HCT116 (cell line): ENCODE measurements at regions not wholly inside any gene's neighbourhood (a gene's known extent, or its start where the extent isn't known, plus 50 kb on each side); places are given as distances from the start of the nearest gene placed in this dataset.

ENCODE experiments used
- ATAC-seq: fragments of 200-7000 bp; cut with Tn5 transposase; 2 replicates; pipeline ENCODE4 v1.9.1; 2020; ENCODE audit warnings: mild to moderate bottlenecking, moderate library complexity
- BruUV-seq: library from RNA; stranded (reverse); fragments of 400-500 nt; replicated peaks from 2 replicates; lab custom pipeline; 2021; lab: Mats Ljungman, UMichigan
- CTCF ChIA-PET: fragments of 300-600 bp; sonication (Branson Sonifier 250); formaldehyde crosslinking; loops from one replicate; lab custom pipeline; 2021; ENCODE audit warnings: antibody characterized with exemption; lab: Charles Lee
- POLR2A ChIA-PET: fragments of 300-600, 350-600 bp; sonication (Branson Sonifier 250); formaldehyde crosslinking; loops from one replicate; lab custom pipeline; 2021; ENCODE audit warnings: antibody characterized with exemption; lab: Charles Lee
- RAD21 ChIA-PET, 2 experiments: fragments of 300-600 bp; sonication (Branson Sonifier 250); formaldehyde crosslinking; loops; one replicate each; lab custom pipeline; 2023; ENCODE audit warnings: low total read pairs in 2 of 2; ENCODE audit not compliant: uncharacterized antibody in 2 of 2, unreplicated experiment in 2 of 2, low non-redundant PET in 1 of 2; lab: Charles Lee
- DNase-seq: peaks from one replicate; pipeline ENCODE4 v3.0.0-alpha.2; 2010; ENCODE audit warnings: low read depth, low spot score
- H2AFZ ChIP-seq: fragments of 200-600 bp; shearing (Covaris generic), sonication (generic); 2 replicates; pipeline ENCODE4 v1.6.1; 2017; ENCODE audit warnings: low read depth, mixed run types, mixed read lengths, antibody characterized with exemption, low read length; ENCODE audit not compliant: poor library complexity, severe bottlenecking
- H3K27ac ChIP-seq: 2 replicates; pipeline ENCODE4 v1.5.1; 2012; ENCODE audit warnings: low read depth, low read length
- H3K27me3 ChIP-seq: fragments of 200-600 bp; sonication (generic); 2 replicates; pipeline ENCODE4 v1.6.1; 2016; ENCODE audit warnings: mixed run types, low read length, mixed read lengths; ENCODE audit not compliant: insufficient read depth
- H3K36me3 ChIP-seq, 2 experiments: fragments of 200-500 bp in 1 of 2; fragments of 200-600 bp in 1 of 2; sonication (Bioruptor generic) in 1 of 2; sonication (generic) in 1 of 2; 2 replicates each; pipeline versions ENCODE4 v1.5.1 to v1.6.1; 2014 to 2016; ENCODE audit warnings: low read length in 2 of 2, inconsistent platforms in 1 of 2, mixed read lengths in 1 of 2, mixed run types in 1 of 2; ENCODE audit not compliant: insufficient read depth in 2 of 2, control insufficient read depth in 1 of 2
- H3K4me1 ChIP-seq, 2 experiments: fragments of 200-600 bp in 1 of 2; sonication (generic) in 1 of 2; 2 replicates each; pipeline versions ENCODE4 v1.5.1 to v1.6.1; 2012 to 2017; ENCODE audit warnings: low read length in 2 of 2, inconsistent platforms in 1 of 2, mild to moderate bottlenecking in 1 of 2, mixed read lengths in 1 of 2, mixed run types in 1 of 2, moderate library complexity in 1 of 2; ENCODE audit not compliant: insufficient read depth in 2 of 2, control insufficient read depth in 1 of 2
- H3K4me2 ChIP-seq: fragments of 200-600 bp; sonication (generic); 2 replicates; pipeline ENCODE4 v1.6.1; 2017; ENCODE audit warnings: mixed run types, low read length, mixed read lengths
- H3K4me3 ChIP-seq, 2 experiments: fragments of 200-600 bp in 1 of 2; sonication (generic) in 1 of 2; replicated peaks in 1 of 2; 2 replicates each; pipeline ENCODE4 v1.5.1; 2011 to 2016; ENCODE audit warnings: low read length in 2 of 2, control low read depth in 1 of 2, low read depth in 1 of 2, mild to moderate bottlenecking in 1 of 2, mixed read lengths in 1 of 2, mixed run types in 1 of 2
- H3K79me2 ChIP-seq: fragments of 200-600 bp; sonication (generic); 2 replicates; pipeline ENCODE4 v1.6.1; 2017; ENCODE audit warnings: mild to moderate bottlenecking, mixed run types, low read length, moderate library complexity, mixed read lengths; ENCODE audit not compliant: insufficient read depth
- H3K9ac ChIP-seq: fragments of 200-600 bp; sonication (generic); 2 replicates; pipeline ENCODE4 v1.6.1; 2016; ENCODE audit warnings: low read length, mixed read lengths
- H3K9me2 ChIP-seq: fragments of 200-600 bp; sonication (generic), shearing (Covaris generic); 2 replicates; pipeline ENCODE4 v1.6.1; 2017; ENCODE audit warnings: mixed run types, mild to moderate bottlenecking, moderate library complexity; ENCODE audit not compliant: insufficient read depth
- H3K9me3 ChIP-seq, 2 experiments: fragments of 200-500 bp in 1 of 2; fragments of 200-600 bp in 1 of 2; sonication (Bioruptor generic) in 1 of 2; sonication (generic) in 1 of 2; 2 replicates each; pipeline ENCODE4 v1.6.1; 2014 to 2017; ENCODE audit warnings: low read length in 2 of 2, mixed read lengths in 2 of 2, inconsistent platforms in 1 of 2, low read depth in 1 of 2, mild to moderate bottlenecking in 1 of 2, mixed run types in 1 of 2, moderate library complexity in 1 of 2; ENCODE audit not compliant: control insufficient read depth in 1 of 2, insufficient read depth in 1 of 2
- H4K20me1 ChIP-seq: fragments of 200-600 bp; sonication (generic), shearing (Covaris generic); 2 replicates; pipeline ENCODE4 v1.6.1; 2017; ENCODE audit warnings: mixed run types, mild to moderate bottlenecking, moderate library complexity; ENCODE audit not compliant: insufficient read depth
- CEBPB ChIP-seq: IDR thresholded peaks from 2 replicates; pipeline ENCODE4 v1.6.1; 2012; ENCODE audit warnings: low read depth
- ELF1 ChIP-seq: IDR thresholded peaks from 2 replicates; pipeline ENCODE4 v1.6.1; 2012; ENCODE audit warnings: low read depth, borderline replicate concordance
- EZH2 ChIP-seq: fragments of 200-600 bp; sonication (generic); IDR thresholded peaks from 2 replicates; pipeline ENCODE4 v1.6.1; 2017; ENCODE audit warnings: antibody characterized with exemption, mixed run types
- EZH2phosphoT487 ChIP-seq: fragments of 200-600 bp; IDR thresholded peaks from 2 replicates; pipeline ENCODE4 v1.6.1; 2018; ENCODE audit warnings: antibody characterized with exemption, borderline replicate concordance
- FOSL1 ChIP-seq: IDR thresholded peaks from 2 replicates; pipeline ENCODE4 v1.6.1; 2012; ENCODE audit warnings: low read depth
- MAX ChIP-seq: IDR thresholded peaks from 2 replicates; pipeline ENCODE4 v1.6.1; 2012
- TCF7L2 ChIP-seq: IDR thresholded peaks from 2 replicates; pipeline ENCODE4 v1.7.0; 2011; ENCODE audit warnings: borderline replicate concordance, inconsistent platforms; ENCODE audit not compliant: insufficient read depth, insufficient read length; ENCODE audit errors: extremely low read depth
- YY1 ChIP-seq: IDR thresholded peaks from 2 replicates; pipeline ENCODE4 v1.6.1; 2011; ENCODE audit warnings: low read length, low read depth, moderate library complexity, mild to moderate bottlenecking; ENCODE audit not compliant: insufficient replicate concordance; ENCODE audit errors: extremely low read depth
- intact Hi-C: fragments of 100-400 bp; cut with micrococcal nuclease; formaldehyde crosslinking; loops from 2 replicates; pipeline ENCODE4 v1.10.0; 2022

DNA sequence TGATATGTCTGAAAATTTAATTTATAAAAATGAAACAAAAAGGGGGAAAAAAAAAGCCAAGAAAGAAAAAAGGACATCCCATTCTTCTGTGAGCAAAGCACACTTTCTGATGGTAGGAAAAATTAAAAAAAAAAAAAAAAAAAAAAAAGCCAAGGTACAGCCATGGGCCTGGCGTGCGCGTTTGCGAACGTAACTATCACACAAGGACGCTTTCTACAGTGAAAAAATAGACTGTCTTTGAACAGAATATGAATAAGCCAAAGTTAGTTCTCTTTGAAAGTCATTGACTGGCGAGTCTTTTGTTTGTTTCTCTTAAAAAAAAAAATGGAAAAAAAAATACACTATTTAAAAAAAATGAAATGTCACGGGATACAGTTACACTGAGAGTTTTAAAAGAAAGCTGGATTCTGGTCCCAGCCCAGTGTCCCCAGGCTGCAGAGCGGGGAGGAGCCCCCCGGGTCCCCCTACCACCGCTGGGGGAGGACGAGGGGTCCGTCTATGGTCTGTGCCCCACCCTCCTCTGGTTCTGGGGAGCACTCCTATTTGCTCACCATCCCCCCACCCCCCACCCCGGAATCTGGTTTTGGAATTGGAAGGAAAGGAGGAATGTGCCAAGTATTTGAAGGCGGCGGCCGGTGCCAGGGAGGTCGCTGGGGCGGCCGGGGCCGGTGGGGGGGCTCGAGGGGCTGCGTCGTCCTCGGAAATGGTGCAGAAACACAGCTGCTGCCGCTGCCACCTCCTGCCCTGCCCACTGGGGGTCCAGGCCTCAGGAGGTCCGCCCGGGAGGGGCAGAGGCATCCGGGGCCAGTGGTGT lies 134.5 kb downstream of the PTPRS start:
- RAD21 ChIA-PET: no interaction called here
- TF ChIP-seq MAX (no peak), TCF7L2 (no peak), EZH2 (no peak), CEBPB (no peak), EZH2phosphoT487 (no peak), YY1 (no peak)
- TF ChIP-seq, all 23 proteins: peak for 0
- H3K27ac ChIP-seq: no peak overlapping the region
- H3K4me2 ChIP-seq: no peak overlapping the region
- peaks cover 1 to 3% of the 10 kb centered on the region in 2 experiments; a peak in 1 of 4 replicates for H3K9me3 ChIP-seq
- no peaks in the 10 kb centered on the region for H3K27me3 ChIP-seq
- no peaks in the 10 kb centered on the region for H3K79me2 ChIP-seq
- H3K4me1 ChIP-seq: no peaks in the 10 kb centered on the region
- CTCF ChIA-PET: no interaction called here
- H3K9me2 ChIP-seq: no peaks in the 10 kb centered on the region
- H3K36me3 ChIP-seq: peaks cover 0 to 21% of the 10 kb centered on the region in 2 experiments; a peak in 2 of 4 replicates
- H2AFZ ChIP-seq: no peak overlapping the region
- intact Hi-C loops: no loop called here
- no peak for ATAC-seq
- no peak for DNase-seq
- no peak overlapping the region for H3K9ac ChIP-seq
- BruUV-seq: no TSS peak
- no peak overlapping the region for H3K4me3 ChIP-seq
- H4K20me1 ChIP-seq: no peaks in the 10 kb centered on the region
- POLR2A ChIA-PET: no interaction called here

- POLR2A ChIA-PET: no interaction called here
- Histone ChIP-seq H3K4me1 (no peaks in the 10 kb centered on the region), H3K36me3 (peaks cover 0 to 13% of the 10 kb centered on the region in 2 experiments; a peak in 2 of 4 replicates), H3K4me3 (no peak overlapping the region), H3K27ac (no peak overlapping the region), H3K9me2 (no peaks in the 10 kb centered on the region), H3K9ac (no peak overlapping the region), H3K4me2 (no peak overlapping the region), H2AFZ (no peak overlapping the region), H3K27me3 (no peaks in the 10 kb centered on the region), H3K79me2 (no peaks in the 10 kb centered on the region), H3K9me3 (peaks cover 7 to 10% of the 10 kb centered on the region in 2 experiments; a peak in 1 of 4 replicates), H4K20me1 (no peaks in the 10 kb centered on the region)
- CTCF ChIA-PET: no interaction called here
- no peak for ATAC-seq
- RAD21 ChIA-PET: no interaction called here
- DNase-seq: no peak
- no TSS peak for BruUV-seq
- intact Hi-C loops: no loop called here
- TF ChIP-seq FOSL1 (no peak), EZH2 (no peak), TCF7L2 (no peak), ELF1 (no peak)
These were observed 135.2 kb downstream of the PTPRS start for GRCh38 chr19:5205381-5205780.
